Epithelial cell of proximal tubule (primary cell): ENCODE measurements at regions not wholly inside any gene's neighbourhood (a gene's known extent, or its start where the extent isn't known, plus 50 kb on each side); places are given as distances from the start of the nearest gene placed in this dataset.

ENCODE experiments used
- DNase-seq: peaks from one replicate; pipeline ENCODE4 v3.0.0-alpha.2; 2011; ENCODE audit warnings: low read depth
- H3K4me3 ChIP-seq: 2 replicates; pipeline ENCODE4 v1.5.1; 2011; ENCODE audit warnings: low read depth, mild to moderate bottlenecking, low read length
- TF ChIP-seq, protein P1 (sequence below): conservative IDR thresholded peaks from 2 replicates; pipeline ENCODE4 v1.5.1; 2012; ENCODE audit warnings: low read depth, mild to moderate bottlenecking, low read length

DNA sequence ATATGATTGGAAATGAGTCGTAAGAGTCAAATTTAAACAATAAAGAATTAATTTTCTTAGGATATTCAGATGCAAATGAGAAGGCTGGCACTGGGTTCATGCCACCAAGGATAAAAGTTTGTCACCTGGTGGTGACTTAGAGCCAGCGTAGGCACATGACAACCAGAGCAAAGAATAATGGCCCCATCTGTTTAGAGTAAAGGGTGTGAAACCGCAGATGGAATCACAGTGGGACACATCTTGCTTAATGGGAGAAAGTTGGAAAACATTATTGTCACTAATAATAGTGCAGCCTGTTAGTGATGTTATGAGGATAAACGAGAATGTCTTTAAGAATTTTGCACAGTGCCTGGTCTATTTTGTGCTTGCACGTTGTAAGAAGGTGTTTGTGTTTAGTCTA, 727.8 kb downstream of the QKI start:
- H3K4me3 ChIP-seq, result no peak overlapping the region
- TF ChIP-seq, protein P1, sequence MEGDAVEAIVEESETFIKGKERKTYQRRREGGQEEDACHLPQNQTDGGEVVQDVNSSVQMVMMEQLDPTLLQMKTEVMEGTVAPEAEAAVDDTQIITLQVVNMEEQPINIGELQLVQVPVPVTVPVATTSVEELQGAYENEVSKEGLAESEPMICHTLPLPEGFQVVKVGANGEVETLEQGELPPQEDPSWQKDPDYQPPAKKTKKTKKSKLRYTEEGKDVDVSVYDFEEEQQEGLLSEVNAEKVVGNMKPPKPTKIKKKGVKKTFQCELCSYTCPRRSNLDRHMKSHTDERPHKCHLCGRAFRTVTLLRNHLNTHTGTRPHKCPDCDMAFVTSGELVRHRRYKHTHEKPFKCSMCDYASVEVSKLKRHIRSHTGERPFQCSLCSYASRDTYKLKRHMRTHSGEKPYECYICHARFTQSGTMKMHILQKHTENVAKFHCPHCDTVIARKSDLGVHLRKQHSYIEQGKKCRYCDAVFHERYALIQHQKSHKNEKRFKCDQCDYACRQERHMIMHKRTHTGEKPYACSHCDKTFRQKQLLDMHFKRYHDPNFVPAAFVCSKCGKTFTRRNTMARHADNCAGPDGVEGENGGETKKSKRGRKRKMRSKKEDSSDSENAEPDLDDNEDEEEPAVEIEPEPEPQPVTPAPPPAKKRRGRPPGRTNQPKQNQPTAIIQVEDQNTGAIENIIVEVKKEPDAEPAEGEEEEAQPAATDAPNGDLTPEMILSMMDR, result no peak
- DNase-seq, result no peak

DNA sequence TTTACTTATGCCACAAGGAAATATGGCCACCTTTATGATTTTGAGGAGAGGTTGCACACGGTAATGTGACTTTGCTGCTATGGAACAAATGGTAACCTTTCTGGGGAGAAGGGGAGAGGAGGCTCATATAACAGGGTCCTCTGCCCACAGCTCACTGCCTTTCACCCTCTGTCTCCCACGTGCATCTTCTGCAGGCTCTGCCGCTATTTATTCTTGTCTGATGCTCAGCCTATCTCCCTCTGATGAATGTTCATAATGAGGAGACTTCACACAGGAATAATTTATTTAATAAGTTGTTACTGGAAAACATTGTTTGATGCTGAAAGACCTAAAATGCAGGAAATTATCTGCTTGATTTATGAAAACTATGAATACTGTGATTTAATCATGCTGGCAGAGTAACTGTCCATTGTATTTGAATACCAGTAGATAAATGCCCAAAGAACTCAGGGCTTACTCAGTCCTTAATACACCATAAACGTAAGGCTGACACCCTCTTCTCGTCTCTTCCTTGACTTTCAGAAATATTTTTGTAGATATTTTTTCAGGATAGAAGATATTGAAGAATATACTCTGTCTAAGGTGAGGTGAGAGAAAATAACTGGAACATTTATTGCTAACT, 721.1 kb downstream of the QKI start:
- H3K4me3 ChIP-seq, result no peak overlapping the region
- TF ChIP-seq, protein P1, result no peak
- DNase-seq, result no peak

DNA sequence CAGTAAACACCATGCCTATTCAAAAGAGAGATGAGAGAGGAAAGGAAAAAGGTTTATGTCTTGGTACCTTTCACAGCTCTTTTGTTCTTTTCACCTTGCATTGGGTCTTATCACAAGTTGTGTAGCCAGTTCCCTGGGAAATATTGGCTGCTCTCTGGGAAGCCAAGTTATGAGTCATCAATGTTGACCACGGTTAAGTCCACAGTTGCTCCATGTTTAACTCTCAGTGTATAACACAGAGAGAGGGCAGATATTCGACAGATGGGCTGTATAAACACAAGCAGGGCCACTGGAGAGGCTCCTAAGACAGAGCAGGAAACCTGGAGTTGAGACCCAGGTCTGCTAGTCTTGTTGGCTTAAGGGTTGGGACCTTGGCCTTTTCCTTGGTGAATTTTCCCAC, 718.6 kb downstream of the QKI start:
- H3K4me3 ChIP-seq, result no peak overlapping the region
- DNase-seq, result no peak
- TF ChIP-seq, protein P1, result no peak

DNA sequence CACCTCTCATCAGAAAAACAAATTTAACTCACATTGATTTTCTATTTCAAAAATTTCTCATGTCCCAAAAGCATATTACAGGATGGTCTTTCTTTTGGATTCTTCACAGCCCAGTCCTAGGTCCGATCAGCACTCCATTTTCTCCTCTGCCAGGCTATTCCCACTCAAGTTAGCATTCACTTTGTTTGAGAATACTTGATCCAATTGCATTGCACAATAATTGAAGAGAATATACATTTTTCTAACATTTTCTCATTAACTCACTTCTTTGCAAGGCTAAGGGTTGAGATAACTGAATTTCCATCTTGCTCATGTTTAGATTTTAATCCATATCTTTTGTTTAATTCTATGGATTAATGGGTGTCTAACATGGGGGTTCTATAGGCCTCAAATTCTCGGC, 716.1 kb downstream of the QKI start:
- H3K4me3 ChIP-seq, result no peak overlapping the region
- TF ChIP-seq, protein P1, result no peak
- DNase-seq, result no peak

DNA sequence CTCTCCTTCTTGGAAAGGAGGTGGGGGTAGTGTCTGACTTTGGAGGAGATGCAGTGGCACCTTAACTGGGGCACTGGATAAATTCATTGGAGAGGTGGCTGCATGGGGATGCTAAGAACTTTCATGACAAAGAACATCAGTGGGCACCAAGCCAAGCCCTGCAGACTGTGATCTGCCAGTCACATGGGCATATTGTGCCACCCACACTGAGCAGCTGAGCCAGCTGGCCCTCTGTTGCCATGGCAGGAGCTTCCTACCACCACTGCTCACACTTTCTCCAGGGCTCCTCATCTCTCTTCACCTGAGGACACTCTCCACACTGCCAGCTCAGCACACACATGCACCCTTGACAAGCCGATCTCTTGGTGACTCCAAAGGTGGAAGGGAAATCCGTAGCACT, 715.6 kb downstream of the QKI start:
- DNase-seq, result no peak
- TF ChIP-seq, protein P1, result no peak
- no peak overlapping the region for H3K4me3 ChIP-seq

DNA sequence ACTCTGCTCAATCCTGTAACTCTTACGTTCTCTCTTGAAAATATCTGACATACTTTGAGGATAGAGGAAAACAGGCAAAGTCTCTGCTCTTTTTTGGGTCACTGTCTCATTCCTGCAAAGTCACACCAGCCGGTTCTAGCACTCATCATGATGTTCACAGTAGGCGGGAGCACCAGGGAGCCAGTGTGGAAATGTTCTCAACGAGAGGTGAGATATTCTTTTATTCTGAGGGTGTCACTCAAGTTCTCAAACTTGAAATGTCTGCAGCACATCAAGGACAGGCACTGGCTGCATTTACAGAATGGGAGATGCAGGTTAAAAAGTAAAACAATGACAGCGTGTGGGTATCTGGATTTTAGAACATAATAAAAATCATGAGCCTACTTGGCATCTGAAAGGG, 714.7 kb downstream of the QKI start:
- TF ChIP-seq, protein P1, result no peak
- no peak overlapping the region for H3K4me3 ChIP-seq
- no peak for DNase-seq

DNA sequence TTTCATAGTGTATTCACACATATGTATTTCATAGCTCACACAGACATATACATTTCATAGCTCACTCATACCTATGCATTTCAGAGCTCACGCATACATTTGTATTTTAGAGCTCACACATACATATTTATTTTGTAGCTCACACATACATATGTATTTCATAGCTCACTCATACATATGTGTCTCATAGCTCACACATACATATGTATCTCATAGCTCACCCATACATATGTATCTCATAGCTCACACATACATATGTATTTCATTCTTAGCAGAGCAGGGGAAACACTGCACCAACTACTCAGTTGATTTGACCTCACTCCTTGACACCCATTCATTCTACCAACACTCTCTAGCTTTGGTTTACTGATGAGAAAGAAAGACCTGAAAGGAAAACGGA, 713.6 kb downstream of the QKI start:
- H3K4me3 ChIP-seq, result no peak overlapping the region
- no peak for DNase-seq
- TF ChIP-seq, protein P1, result no peak
